GM12801 (cell line): ENCODE measurements at regions not wholly inside any gene's neighbourhood (a gene's known extent, or its start where the extent isn't known, plus 50 kb on each side); places are given as distances from the start of the nearest gene placed in this dataset.

ENCODE experiments used
- TF ChIP-seq, protein P1 (sequence below): IDR thresholded peaks from one replicate; pipeline ENCODE4 v1.5.1; 2011; ENCODE audit warnings: control low read depth; ENCODE audit not compliant: insufficient read length; ENCODE audit errors: extremely low read depth

DNA sequence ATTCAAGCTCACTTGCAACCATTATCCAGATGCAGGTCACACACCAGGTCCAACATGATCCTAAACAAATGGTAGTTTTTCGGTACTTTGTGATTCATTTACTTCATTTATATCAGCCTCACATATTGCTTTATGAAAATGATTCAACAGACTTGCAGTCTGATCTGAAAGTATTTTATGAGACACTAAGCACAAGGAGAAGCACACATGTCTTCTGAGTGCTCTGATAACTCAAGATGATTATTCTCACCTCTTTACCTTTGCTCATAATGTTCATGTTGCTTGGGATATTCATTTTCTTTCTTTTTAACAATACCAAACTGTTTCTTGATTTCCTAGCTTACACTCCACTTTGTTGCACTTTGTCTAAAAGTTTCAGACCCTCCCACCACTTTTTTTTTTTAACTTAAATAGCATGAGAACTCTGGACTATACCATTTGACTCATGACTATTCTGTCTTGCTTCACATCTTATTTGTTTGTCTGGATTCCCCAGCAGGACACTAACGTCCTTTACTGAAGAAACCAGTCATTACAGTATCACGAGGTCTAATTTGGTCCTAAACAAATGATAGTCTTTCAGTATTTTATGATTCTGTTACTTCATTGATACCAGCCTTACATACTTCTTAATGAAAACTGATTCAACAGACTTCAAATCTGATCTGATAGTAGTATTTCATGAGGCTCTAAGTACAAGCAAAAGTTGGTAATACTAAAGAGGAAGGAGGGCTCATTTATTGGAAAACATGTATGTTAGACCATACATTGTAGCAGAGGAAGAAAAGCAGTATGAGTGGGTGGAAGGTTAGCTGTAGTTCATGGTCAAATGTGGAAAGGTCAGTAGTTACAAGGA lies 171.8 kb upstream of the AHR start:
- TF ChIP-seq, protein P1, sequence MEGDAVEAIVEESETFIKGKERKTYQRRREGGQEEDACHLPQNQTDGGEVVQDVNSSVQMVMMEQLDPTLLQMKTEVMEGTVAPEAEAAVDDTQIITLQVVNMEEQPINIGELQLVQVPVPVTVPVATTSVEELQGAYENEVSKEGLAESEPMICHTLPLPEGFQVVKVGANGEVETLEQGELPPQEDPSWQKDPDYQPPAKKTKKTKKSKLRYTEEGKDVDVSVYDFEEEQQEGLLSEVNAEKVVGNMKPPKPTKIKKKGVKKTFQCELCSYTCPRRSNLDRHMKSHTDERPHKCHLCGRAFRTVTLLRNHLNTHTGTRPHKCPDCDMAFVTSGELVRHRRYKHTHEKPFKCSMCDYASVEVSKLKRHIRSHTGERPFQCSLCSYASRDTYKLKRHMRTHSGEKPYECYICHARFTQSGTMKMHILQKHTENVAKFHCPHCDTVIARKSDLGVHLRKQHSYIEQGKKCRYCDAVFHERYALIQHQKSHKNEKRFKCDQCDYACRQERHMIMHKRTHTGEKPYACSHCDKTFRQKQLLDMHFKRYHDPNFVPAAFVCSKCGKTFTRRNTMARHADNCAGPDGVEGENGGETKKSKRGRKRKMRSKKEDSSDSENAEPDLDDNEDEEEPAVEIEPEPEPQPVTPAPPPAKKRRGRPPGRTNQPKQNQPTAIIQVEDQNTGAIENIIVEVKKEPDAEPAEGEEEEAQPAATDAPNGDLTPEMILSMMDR: no peak

- TF ChIP-seq, protein P1: no peak
These were observed 169.2 kb upstream of the AHR start for GRCh38 chr7:17129218-17129617.

- TF ChIP-seq, protein P1: no peak
These were observed 168.0 kb upstream of the AHR start for GRCh38 chr7:17130281-17131059.

GRCh38 chr7:17131060-17131345 lies 167.4 kb upstream of the AHR start:
- TF ChIP-seq, protein P1: no peak

DNA sequence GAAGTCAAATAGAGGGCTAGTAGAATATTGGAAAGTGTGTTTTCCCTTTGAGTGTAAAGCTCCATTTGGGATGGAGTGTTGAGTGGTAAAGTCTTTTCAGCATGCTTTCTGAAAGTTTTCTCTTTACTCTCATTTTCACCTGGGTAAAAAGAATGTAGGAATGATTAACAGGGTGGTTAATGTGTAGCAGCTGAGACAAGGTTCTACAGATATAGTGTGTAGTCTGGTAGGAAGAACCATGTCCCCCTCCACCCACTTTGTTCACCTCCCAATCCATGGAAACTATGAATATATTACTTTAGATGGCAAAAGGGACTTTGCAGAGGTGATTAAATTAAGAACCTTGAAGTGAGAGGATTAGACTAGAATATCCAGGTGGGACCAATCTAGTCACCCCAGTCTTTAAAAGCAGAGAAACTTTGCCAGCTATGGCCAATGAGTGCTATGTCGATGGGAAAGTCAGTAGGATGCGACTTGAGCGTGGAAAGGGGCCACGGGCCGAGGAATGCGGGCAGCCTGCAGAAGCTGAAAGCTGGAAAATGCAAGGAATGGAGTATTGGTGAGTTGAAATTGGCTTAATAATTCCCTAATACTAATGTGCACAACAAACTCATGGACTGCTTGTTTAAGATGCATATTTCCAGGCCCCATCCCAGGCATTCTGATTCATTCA lies 166.3 kb upstream of the AHR start:
- TF ChIP-seq, protein P1: no peak

DNA sequence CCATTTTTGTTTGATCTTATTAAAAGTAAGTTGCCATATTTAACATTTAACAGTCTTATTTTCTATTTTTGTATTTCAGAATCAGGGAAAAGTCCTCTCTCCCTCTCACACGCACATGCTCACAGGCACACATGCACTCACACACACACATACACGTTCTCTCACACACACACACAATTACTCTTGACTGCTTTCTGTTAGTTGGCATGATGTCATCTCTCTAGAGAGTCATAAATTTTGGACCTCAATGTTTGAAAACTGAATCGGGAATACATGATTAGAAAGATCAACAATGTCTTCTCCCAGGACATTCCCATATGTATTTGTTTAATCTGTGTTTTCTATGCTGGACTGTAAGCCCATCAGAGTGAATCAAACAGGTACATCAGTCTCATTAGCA lies 165.7 kb upstream of the AHR start:
- TF ChIP-seq, protein P1: no peak

DNA sequence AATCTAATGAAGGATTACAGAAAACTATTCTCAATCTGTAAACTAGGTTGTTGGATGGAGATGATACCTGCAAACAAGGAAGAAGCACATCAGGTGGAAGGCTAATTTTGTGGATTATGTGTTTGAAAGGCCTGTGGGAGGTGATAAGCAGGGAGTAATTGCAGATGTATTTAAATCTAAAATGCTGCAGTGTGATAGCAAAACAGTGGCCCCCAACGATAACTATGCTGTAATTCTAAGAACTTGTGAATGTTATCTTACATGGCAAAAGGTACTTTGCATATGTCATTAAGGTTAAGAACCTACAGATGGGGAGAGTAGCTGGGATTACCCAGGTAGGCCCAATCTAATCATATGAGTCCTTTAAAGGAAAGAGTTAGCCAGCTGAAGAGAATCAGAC lies 164.5 kb upstream of the AHR start:
- TF ChIP-seq, protein P1: no peak
